Heart left ventricle (tissue), 16 donors: ENCODE measurements at regions not wholly inside any gene's neighbourhood (a gene's known extent, or its start where the extent isn't known, plus 50 kb on each side); places are given as distances from the start of the nearest gene placed in this dataset.
A peak's percentile ranks its signal among the peaks of the same experiment; 100 is the strongest.

Source experiments
- ATAC-seq, 4 donors: fragments of 200-7000 bp; cut with Tn5 transposase; one replicate each; pipeline ENCODE4 v1.9.1; 2020 to 2022; ENCODE audit warnings: moderate library complexity in 4 of 4, mild to moderate bottlenecking in 3 of 4, moderate number of reproducible peaks in 1 of 4
- DNase-seq, 5 donors: peaks; one replicate each; pipeline ENCODE4 v3.0.0-alpha.2; 2020
- H3K27ac ChIP-seq, 12 donors: fragments of 200-600 bp; sonication (generic) in 4 of 12; one replicate each; pipeline versions ENCODE4 v1.5.0 to v1.8.0; 2016 to 2022; ENCODE audit warnings: mild to moderate bottlenecking in 2 of 12
- H3K27me3 ChIP-seq, 9 donors: fragments of 200-600 bp; sonication (generic) in 2 of 9; one replicate each; pipeline versions ENCODE4 v1.5.1 to v1.8.0; 2016 to 2022; ENCODE audit warnings: mild to moderate bottlenecking in 3 of 9
- H3K36me3 ChIP-seq, 9 donors: fragments of 200-600 bp; sonication (generic) in 2 of 9; one replicate each; pipeline versions ENCODE4 v1.5.0 to v1.8.0; 2018 to 2022; ENCODE audit warnings: mild to moderate bottlenecking in 2 of 9
- H3K4me1 ChIP-seq, 12 donors: fragments of 200-600 bp; sonication (generic) in 4 of 12; one replicate each; pipeline versions ENCODE4 v1.5.0 to v1.8.0; 2016 to 2022; ENCODE audit warnings: mild to moderate bottlenecking in 3 of 12
- H3K4me3 ChIP-seq, 12 donors: fragments of 200-600 bp; sonication (generic) in 4 of 12; one replicate each; pipeline versions ENCODE4 v1.5.0 to v1.8.0; 2017 to 2022; ENCODE audit warnings: mild to moderate bottlenecking in 9 of 12, moderate library complexity in 4 of 12
- H3K9me3 ChIP-seq, 12 donors: fragments of 200-600 bp; sonication (generic) in 4 of 12; one replicate each; pipeline versions ENCODE4 v1.5.0 to v1.8.0; 2016 to 2022; ENCODE audit warnings: mild to moderate bottlenecking in 1 of 12
- POLR2A ChIP-seq, 2 donors: fragments of 450-650 bp; IDR thresholded peaks; one replicate each; pipeline ENCODE4 v1.6.1; 2017; ENCODE audit warnings: antibody characterized with exemption in 2 of 2, mild to moderate bottlenecking in 2 of 2, moderate library complexity in 2 of 2
- WGBS, 4 donors: extraction: QIAGEN DNeasy Blood & Tissue Kit in 2 of 4; methylation state at CpG; one replicate each; pipeline versions ENCODE4 v1.1.5 to v1.1.7; 2013 to 2018; 5-methylcytosine and 5-hydroxymethylcytosine counted together
- intact Hi-C, 10 donors: fragments of 100-400 bp; cut with DNase I; formaldehyde crosslinking; loops; one replicate each; pipeline versions ENCODE4 v1.11.1 to v1.14.2; 2022
- TF ChIP-seq, protein P1 (sequence below), 12 donors: fragments of 200-600 bp; sonication (generic) in 4 of 12; IDR thresholded peaks; one replicate each; pipeline versions ENCODE4 v1.5.0 to v1.8.0; 2018 to 2022; ENCODE audit warnings: antibody characterized with exemption in 12 of 12, mild to moderate bottlenecking in 5 of 12
- donor health status: ischemic (EF 13 %, LVEDD 7.1; RV severe dilation, severe dysfunction).
- donor health status: healthy with polysubstance abuse.
- donor health status: DM: no; HTN: yes; CAD: no.
- donor health status: DM: no; HTN: no; CAD: no.
- donor health status: ischemic (EF 25% LVEDD 6.9; RV normal size, moderate dysfunction).
- donor health status: ischemic (EF 25% LVEDD 5.7; RV mildly dilated, moderate dysfunction).
- donor health status: healthy.
- donor health status: DM: yes; HTN: yes; CAD: no.
- donor health status: ischemic (EF 35%, LVEDD 5.7; RV mildly dilated, moderate dysfunction).
- donor health status: nonischemic (EF 11% LVEDD 7.7; RV severe dilation, severe dysfunction).
- donor health status: DM: yes; HTN: yes; CAD: no.
- donor health status: PGD.
- donor health status: ischemic (EF 29% LVEDD 5.4; RV normal size, mild dysfunction).
- donor health status: nonischemic (EF 23%, LVEDD 6.1; RV moderate dilation, normal function).

DNA sequence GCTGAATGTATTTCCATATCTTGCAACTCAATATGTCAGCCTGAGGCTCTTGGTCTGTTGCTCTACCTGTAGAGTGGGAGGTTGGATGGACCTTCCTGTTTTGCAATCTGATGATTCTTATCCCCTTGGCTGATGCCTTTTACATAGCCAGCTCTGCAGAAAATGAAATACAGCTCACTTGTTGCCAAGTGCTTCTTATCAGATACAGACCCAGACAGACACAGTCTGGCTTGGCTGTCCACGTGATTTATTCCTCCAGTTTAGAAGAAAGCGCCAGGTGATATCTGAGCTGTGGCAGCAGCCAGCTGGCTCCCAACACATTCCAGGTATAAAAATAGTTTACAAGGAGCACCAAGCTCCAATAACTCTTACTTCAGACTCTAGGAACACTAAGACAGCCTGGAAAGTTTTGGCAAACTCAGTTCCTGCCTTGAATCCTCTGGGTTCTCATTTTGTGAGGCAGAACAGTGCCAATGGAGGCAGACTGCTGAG, 479.2 kb upstream of the USP24 start:
- 22 to 37% (median 33%) methylated on average over 2 of the region's 2 CpGs for WGBS, 4 donors
- ATAC-seq (peak in 2 of 4 donors; percentile 26 to 41), DNase-seq (no peak)
- Histone ChIP-seq H3K9me3 (no peaks in the 10 kb centered on the region), H3K4me1 (peaks cover 0 to 28% (median 4%) of the 10 kb centered on the region in 12 donors), H3K27ac (no peak overlapping the region), H3K4me3 (no peak overlapping the region), H3K36me3 (no peaks in the 10 kb centered on the region), H3K27me3 (no peaks in the 10 kb centered on the region)
- intact Hi-C loops = no loop called here
- TF ChIP-seq, protein P1, sequence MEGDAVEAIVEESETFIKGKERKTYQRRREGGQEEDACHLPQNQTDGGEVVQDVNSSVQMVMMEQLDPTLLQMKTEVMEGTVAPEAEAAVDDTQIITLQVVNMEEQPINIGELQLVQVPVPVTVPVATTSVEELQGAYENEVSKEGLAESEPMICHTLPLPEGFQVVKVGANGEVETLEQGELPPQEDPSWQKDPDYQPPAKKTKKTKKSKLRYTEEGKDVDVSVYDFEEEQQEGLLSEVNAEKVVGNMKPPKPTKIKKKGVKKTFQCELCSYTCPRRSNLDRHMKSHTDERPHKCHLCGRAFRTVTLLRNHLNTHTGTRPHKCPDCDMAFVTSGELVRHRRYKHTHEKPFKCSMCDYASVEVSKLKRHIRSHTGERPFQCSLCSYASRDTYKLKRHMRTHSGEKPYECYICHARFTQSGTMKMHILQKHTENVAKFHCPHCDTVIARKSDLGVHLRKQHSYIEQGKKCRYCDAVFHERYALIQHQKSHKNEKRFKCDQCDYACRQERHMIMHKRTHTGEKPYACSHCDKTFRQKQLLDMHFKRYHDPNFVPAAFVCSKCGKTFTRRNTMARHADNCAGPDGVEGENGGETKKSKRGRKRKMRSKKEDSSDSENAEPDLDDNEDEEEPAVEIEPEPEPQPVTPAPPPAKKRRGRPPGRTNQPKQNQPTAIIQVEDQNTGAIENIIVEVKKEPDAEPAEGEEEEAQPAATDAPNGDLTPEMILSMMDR (IDR thresholded peaks at IDR 0.05) = no peak
- no peak for TF ChIP-seq POLR2A (IDR thresholded peaks at IDR 0.05)

DNA sequence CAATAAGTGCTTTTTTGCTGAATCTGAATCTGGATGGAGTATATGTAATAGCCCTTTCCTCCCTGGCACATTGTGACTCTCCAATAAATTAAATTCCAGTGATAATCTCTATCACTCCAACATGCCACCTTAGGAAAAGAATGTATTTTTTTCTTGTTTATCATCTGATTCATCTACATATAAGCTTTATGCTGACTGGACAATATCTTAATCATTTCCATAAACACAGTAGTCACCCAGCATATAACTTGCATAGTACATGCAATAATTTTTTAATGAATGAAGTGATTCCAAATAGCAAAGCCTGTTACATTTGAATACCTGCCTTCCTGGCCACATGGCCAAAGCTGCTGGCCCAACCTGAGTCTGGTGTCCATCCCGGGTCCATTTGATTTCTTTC, 477.6 kb upstream of the USP24 start:
- intact Hi-C loops = no loop called here
- 95 to 100% (median 99%) methylated on average over 1 of the region's 1 CpG for WGBS, 4 donors
- H3K27me3 ChIP-seq = no peaks in the 10 kb centered on the region
- H3K4me3 ChIP-seq = no peak overlapping the region
- DNase-seq (no peak), ATAC-seq (no peak)
- H3K36me3 ChIP-seq = no peaks in the 10 kb centered on the region
- no peak overlapping the region for H3K27ac ChIP-seq
- H3K9me3 ChIP-seq = no peaks in the 10 kb centered on the region
- no peak for TF ChIP-seq POLR2A (IDR thresholded peaks at IDR 0.05)
- TF ChIP-seq, protein P1 (IDR thresholded peaks at IDR 0.05) = no peak
- H3K4me1 ChIP-seq = peaks cover 0 to 28% (median 4%) of the 10 kb centered on the region in 12 donors

DNA sequence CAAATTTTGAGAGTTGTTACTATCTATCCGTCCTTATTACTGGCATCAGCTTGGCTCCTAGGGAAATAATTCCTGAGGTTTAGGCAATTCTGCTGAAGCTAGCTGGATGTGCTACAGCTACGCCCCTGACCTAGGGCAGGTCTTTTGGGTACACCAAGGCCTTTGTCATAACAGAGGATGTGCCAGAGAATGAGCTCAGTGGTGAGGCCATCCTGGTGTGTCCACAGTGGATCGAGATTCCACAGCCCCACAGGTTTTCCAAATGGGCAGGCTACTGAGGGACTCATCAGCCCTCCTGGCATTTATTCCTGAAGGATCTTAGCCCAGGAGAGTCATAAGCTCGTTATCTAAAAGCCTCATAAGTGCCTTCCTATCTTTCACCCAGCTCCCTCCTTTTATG, 475.2 kb upstream of the USP24 start:
- no peak overlapping the region for H3K27ac ChIP-seq
- WGBS, 4 donors = 68 to 80% (median 76%) methylated on average over 4 of the region's 4 CpGs
- peak in 1 of 4 donors; percentile 62 for ATAC-seq
- H3K27me3 ChIP-seq = no peaks in the 10 kb centered on the region
- TF ChIP-seq POLR2A (IDR thresholded peaks at IDR 0.05) = no peak
- TF ChIP-seq, protein P1 (IDR thresholded peaks at IDR 0.05) = no peak
- H3K9me3 ChIP-seq = no peaks in the 10 kb centered on the region
- DNase-seq = no peak
- H3K4me1 ChIP-seq = peaks cover 0 to 10% (median 3%) of the 10 kb centered on the region in 12 donors
- intact Hi-C loops = no loop called here
- no peak overlapping the region for H3K4me3 ChIP-seq
- H3K36me3 ChIP-seq = no peaks in the 10 kb centered on the region

DNA sequence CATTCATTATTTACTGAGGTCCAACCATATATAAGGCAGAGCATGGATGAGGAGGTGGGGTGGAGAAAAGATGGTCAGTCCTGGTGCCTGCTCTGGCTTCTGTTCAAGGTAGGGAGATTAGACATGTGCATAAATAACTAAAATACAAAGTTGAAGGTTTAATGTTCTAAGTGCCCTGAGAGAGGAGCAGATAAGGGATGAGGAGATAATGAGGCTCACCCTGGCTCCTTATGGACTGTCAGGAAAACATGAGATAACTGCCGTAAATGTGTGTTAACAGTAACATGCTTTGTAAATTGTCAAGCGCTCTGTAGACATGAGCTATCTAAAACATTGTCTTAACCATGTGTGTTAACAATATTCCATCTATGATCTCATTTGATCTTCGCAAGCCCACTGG, 474.6 kb upstream of the USP24 start:
- Histone ChIP-seq H3K4me1 (peaks cover 0 to 7% (median 2%) of the 10 kb centered on the region in 12 donors), H3K27me3 (no peaks in the 10 kb centered on the region), H3K27ac (no peak overlapping the region), H3K36me3 (no peaks in the 10 kb centered on the region), H3K4me3 (no peak overlapping the region), H3K9me3 (no peaks in the 10 kb centered on the region)
- 80 to 90% (median 81%) methylated on average over 3 of the region's 3 CpGs for WGBS, 4 donors
- intact Hi-C loops = loop anchor here in 1 of 10 donors (10.0 kb wide), 1 partner anchor 895 kb away; no protein-coding TSS in a partner anchor
- no peak for TF ChIP-seq POLR2A (IDR thresholded peaks at IDR 0.05)
- TF ChIP-seq, protein P1 (IDR thresholded peaks at IDR 0.05) = no peak
- DNase-seq (no peak), ATAC-seq (no peak)
